Neural crest cell (in vitro differentiated cells): ENCODE measurements at regions not wholly inside any gene's neighbourhood (a gene's known extent, or its start where the extent isn't known, plus 50 kb on each side); places are given as distances from the start of the nearest gene placed in this dataset.

Experiments
- DNase-seq: peaks from one replicate; pipeline ENCODE4 v3.0.0; 2021; ENCODE audit warnings: low read depth, mixed read lengths, low spot score
- H3K27ac Mint-ChIP-seq: one replicate; pipeline ENCODE4 v1.8.0; 2021; ENCODE audit warnings: mild to moderate bottlenecking, mixed read lengths; ENCODE audit not compliant: unreplicated experiment
- H3K27me3 Mint-ChIP-seq: 2 replicates; pipeline ENCODE4 v1.8.0; 2021; ENCODE audit warnings: low read depth, mild to moderate bottlenecking, mixed read lengths
- H3K36me3 Mint-ChIP-seq: 2 replicates; pipeline ENCODE4 v1.8.0; 2021; ENCODE audit warnings: low read depth, mild to moderate bottlenecking, mixed read lengths
- H3K4me1 Mint-ChIP-seq: 2 replicates; pipeline ENCODE4 v1.8.0; 2021; ENCODE audit warnings: mixed read lengths
- H3K4me3 Mint-ChIP-seq: one replicate; pipeline ENCODE4 v1.8.0; 2021; ENCODE audit warnings: mild to moderate bottlenecking, mixed read lengths
- H3K9me3 Mint-ChIP-seq: 2 replicates; pipeline ENCODE4 v1.8.0; 2021; ENCODE audit warnings: mixed read lengths
- TF ChIP-seq, protein P1 (sequence below): fragments of 200-600 bp; sonication (generic); conservative IDR thresholded peaks from 2 replicates; pipeline ENCODE4 v1.5.0; 2021; ENCODE audit warnings: antibody characterized with exemption, mild to moderate bottlenecking

- TF ChIP-seq, protein P1, sequence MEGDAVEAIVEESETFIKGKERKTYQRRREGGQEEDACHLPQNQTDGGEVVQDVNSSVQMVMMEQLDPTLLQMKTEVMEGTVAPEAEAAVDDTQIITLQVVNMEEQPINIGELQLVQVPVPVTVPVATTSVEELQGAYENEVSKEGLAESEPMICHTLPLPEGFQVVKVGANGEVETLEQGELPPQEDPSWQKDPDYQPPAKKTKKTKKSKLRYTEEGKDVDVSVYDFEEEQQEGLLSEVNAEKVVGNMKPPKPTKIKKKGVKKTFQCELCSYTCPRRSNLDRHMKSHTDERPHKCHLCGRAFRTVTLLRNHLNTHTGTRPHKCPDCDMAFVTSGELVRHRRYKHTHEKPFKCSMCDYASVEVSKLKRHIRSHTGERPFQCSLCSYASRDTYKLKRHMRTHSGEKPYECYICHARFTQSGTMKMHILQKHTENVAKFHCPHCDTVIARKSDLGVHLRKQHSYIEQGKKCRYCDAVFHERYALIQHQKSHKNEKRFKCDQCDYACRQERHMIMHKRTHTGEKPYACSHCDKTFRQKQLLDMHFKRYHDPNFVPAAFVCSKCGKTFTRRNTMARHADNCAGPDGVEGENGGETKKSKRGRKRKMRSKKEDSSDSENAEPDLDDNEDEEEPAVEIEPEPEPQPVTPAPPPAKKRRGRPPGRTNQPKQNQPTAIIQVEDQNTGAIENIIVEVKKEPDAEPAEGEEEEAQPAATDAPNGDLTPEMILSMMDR, result no peak
- H3K4me3 Mint-ChIP-seq, result no peak overlapping the region
- no peak overlapping the region for H3K27ac Mint-ChIP-seq
- peaks cover 3% of the 10 kb centered on the region for H3K36me3 Mint-ChIP-seq
- peaks cover 6% of the 10 kb centered on the region for H3K9me3 Mint-ChIP-seq
- DNase-seq, result no peak
- H3K27me3 Mint-ChIP-seq, result peaks cover 13% of the 10 kb centered on the region
- no peaks in the 10 kb centered on the region for H3K4me1 Mint-ChIP-seq
Observed at GRCh38 chr10:89153971-89154370, 53.1 kb downstream of the CH25H start.

GRCh38 chr10:89153116-89153515 is 54.0 kb downstream of the CH25H start:
- peaks cover 4% of the 10 kb centered on the region for H3K36me3 Mint-ChIP-seq
- H3K27ac Mint-ChIP-seq, result no peak overlapping the region
- H3K27me3 Mint-ChIP-seq, result peaks cover 9% of the 10 kb centered on the region

GRCh38 chr10:89151857-89152256 is 55.3 kb downstream of the CH25H start:
- no peak for DNase-seq
- H3K4me3 Mint-ChIP-seq, result no peak overlapping the region
- TF ChIP-seq, protein P1, result no peak
- H3K9me3 Mint-ChIP-seq, result peaks cover 15% of the 10 kb centered on the region
- no peak overlapping the region for H3K27ac Mint-ChIP-seq
- H3K4me1 Mint-ChIP-seq, result no peaks in the 10 kb centered on the region
- peaks cover 4% of the 10 kb centered on the region for H3K36me3 Mint-ChIP-seq
- peaks cover 6% of the 10 kb centered on the region for H3K27me3 Mint-ChIP-seq

More at GRCh38 chr10:89153116-89153515, 54.0 kb downstream of the CH25H start:
- TF ChIP-seq, protein P1, result no peak
- H3K4me1 Mint-ChIP-seq, result no peaks in the 10 kb centered on the region
- DNase-seq, result no peak
- H3K4me3 Mint-ChIP-seq, result no peak overlapping the region
- H3K9me3 Mint-ChIP-seq, result peaks cover 13% of the 10 kb centered on the region

- Mint-ChIP-seq H3K27me3 (peaks cover 4% of the 10 kb centered on the region), H3K9me3 (peaks cover 12% of the 10 kb centered on the region), H3K4me1 (no peaks in the 10 kb centered on the region), H3K4me3 (no peak overlapping the region), H3K36me3 (peaks cover 4% of the 10 kb centered on the region), H3K27ac (no peak overlapping the region)
- no peak for DNase-seq
- TF ChIP-seq, protein P1, result no peak
Observed at GRCh38 chr10:89148061-89148460, 59.1 kb downstream of the CH25H start.

DNA sequence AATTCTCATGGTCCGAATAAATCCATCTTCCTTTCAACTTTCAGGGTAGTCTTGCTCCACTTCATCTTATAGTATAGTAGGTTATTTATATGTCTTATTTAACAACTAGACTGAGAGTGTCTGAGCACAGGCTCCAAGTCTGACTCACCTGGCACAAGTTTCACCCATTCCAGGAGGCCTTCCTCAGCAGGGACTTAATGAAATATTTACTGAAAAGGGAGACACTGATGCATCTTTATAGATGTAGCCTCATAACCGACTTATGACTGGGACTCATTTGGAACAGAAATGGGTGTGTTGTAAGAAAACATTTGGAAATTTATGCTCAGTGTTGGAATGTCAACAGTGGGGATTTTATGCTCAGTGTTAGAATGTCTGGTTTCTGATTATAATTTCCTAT is 59.9 kb downstream of the CH25H start:
- Mint-ChIP-seq H3K27me3 (peaks cover 4% of the 10 kb centered on the region), H3K4me1 (no peaks in the 10 kb centered on the region), H3K4me3 (no peak overlapping the region), H3K36me3 (peaks cover 4% of the 10 kb centered on the region), H3K27ac (no peak overlapping the region), H3K9me3 (peaks cover 12% of the 10 kb centered on the region)
- DNase-seq, result no peak
- TF ChIP-seq, protein P1, result no peak

DNA sequence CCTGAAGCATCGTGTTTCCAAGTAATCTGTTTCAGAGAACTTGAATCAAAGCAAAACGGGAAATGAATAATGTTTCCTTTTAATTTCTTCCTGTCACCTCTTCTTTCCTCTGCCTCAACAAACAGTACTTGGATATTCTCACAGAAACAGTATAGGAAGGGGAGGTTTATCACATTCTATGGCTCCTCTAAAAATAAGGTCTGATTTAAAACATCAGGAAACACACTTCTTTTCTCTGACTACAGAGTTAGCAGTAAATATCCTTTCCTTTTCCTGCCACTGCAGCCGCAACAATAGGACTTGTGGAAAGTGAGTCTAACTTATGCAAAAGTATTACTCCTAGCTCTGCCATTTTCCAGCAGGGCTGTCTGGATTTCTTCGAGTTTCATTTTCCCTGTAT is 62.3 kb downstream of the CH25H start:
- no peak overlapping the region for H3K27ac Mint-ChIP-seq
- H3K9me3 Mint-ChIP-seq, result peaks cover 12% of the 10 kb centered on the region
- H3K4me1 Mint-ChIP-seq, result no peaks in the 10 kb centered on the region
- no peak overlapping the region for H3K4me3 Mint-ChIP-seq
- H3K27me3 Mint-ChIP-seq, result peaks cover 4% of the 10 kb centered on the region
- DNase-seq, result no peak
- TF ChIP-seq, protein P1, result no peak
- peaks cover 4% of the 10 kb centered on the region for H3K36me3 Mint-ChIP-seq
